SJCRH30 (cell line): ENCODE measurements at regions not wholly inside any gene's neighbourhood (a gene's known extent, or its start where the extent isn't known, plus 50 kb on each side); places are given as distances from the start of the nearest gene placed in this dataset.

Experiments used
- DNase-seq, 2 experiments: peaks; one replicate each; pipeline ENCODE4 v3.0.0-alpha.2; 2015 to 2020
- H3K27ac ChIP-seq: fragments of 250-450 bp; sonication (Bioruptor Pico); 2 replicates; pipeline ENCODE4 v1.5.1; 2020; ENCODE audit warnings: mild to moderate bottlenecking, moderate library complexity
- H3K27me3 ChIP-seq: fragments of 250-450 bp; sonication (Bioruptor Pico); 2 replicates; pipeline ENCODE4 v1.5.1; 2020; ENCODE audit warnings: mild to moderate bottlenecking, moderate library complexity
- H3K36me3 ChIP-seq: fragments of 250-450 bp; sonication (Bioruptor Pico); 2 replicates; pipeline ENCODE4 v1.5.1; 2020; ENCODE audit warnings: mild to moderate bottlenecking, moderate library complexity
- H3K4me1 ChIP-seq: fragments of 250-450 bp; sonication (Bioruptor Pico); 2 replicates; pipeline ENCODE4 v1.5.1; 2020; ENCODE audit warnings: mild to moderate bottlenecking, moderate library complexity
- H3K4me3 ChIP-seq: fragments of 250-450 bp; sonication (Bioruptor Pico); 2 replicates; pipeline ENCODE4 v1.5.1; 2020; ENCODE audit warnings: mild to moderate bottlenecking, moderate library complexity
- H3K9me3 ChIP-seq: fragments of 250-450 bp; sonication (Bioruptor Pico); replicated peaks from 2 replicates; pipeline ENCODE4 v1.5.1; 2020; ENCODE audit warnings: mild to moderate bottlenecking, moderate library complexity

- Histone ChIP-seq H3K9me3 (no peaks in the 10 kb centered on the region; the same call in 1 of the 2 replicates), H3K27ac (no peak overlapping the region), H3K36me3 (no peaks in the 10 kb centered on the region), H3K4me1 (0 out of 2 replicates have a peak, but pooled peaks cover 6% of the 10 kb centered on the region), H3K4me3 (no peak overlapping the region), H3K27me3 (no peaks in the 10 kb centered on the region)
- DNase-seq, result no peak
Observed at GRCh38 chr1:96334236-96334557, 387.4 kb upstream of the PTBP2 start.

GRCh38 chr1:96338622-96339021 is 383.0 kb upstream of the PTBP2 start:
- Histone ChIP-seq H3K27ac (no peak overlapping the region), H3K4me3 (no peak overlapping the region), H3K36me3 (no peaks in the 10 kb centered on the region), H3K9me3 (no peaks in the 10 kb centered on the region; the same call in 1 of the 2 replicates), H3K27me3 (no peaks in the 10 kb centered on the region), H3K4me1 (0 out of 2 replicates have a peak, but pooled peaks cover 6% of the 10 kb centered on the region)
- DNase-seq, result no peak

GRCh38 chr1:96340686-96341085 is 380.9 kb upstream of the PTBP2 start:
- no peaks in the 10 kb centered on the region for H3K27me3 ChIP-seq
- H3K4me1 ChIP-seq, result 0 out of 2 replicates have a peak, but pooled peaks cover 6% of the 10 kb centered on the region
- no peak overlapping the region for H3K27ac ChIP-seq
- no peak overlapping the region for H3K4me3 ChIP-seq
- DNase-seq, result no peak
- no peaks in the 10 kb centered on the region for H3K36me3 ChIP-seq
- H3K9me3 ChIP-seq, result no peaks in the 10 kb centered on the region; the same call in 1 of the 2 replicates

GRCh38 chr1:96346719-96347118 is 374.9 kb upstream of the PTBP2 start:
- Histone ChIP-seq H3K27me3 (no peaks in the 10 kb centered on the region; the same call in 1 of the 2 replicates), H3K4me3 (no peak overlapping the region), H3K4me1 (no peaks in the 10 kb centered on the region), H3K27ac (no peak overlapping the region), H3K9me3 (no peaks in the 10 kb centered on the region), H3K36me3 (no peaks in the 10 kb centered on the region)
- no peak for DNase-seq

- Histone ChIP-seq H3K9me3 (no peaks in the 10 kb centered on the region), H3K4me3 (no peak overlapping the region), H3K27ac (no peak overlapping the region), H3K36me3 (no peaks in the 10 kb centered on the region), H3K27me3 (no peaks in the 10 kb centered on the region; the same call in 1 of the 2 replicates), H3K4me1 (no peaks in the 10 kb centered on the region)
- DNase-seq, result no peak
Observed at GRCh38 chr1:96349896-96350295, 371.7 kb upstream of the PTBP2 start.

GRCh38 chr1:96352733-96353132 is 368.9 kb upstream of the PTBP2 start:
- Histone ChIP-seq H3K36me3 (no peaks in the 10 kb centered on the region), H3K27me3 (no peaks in the 10 kb centered on the region; the same call in 1 of the 2 replicates), H3K27ac (no peak overlapping the region), H3K4me1 (no peaks in the 10 kb centered on the region), H3K9me3 (no peaks in the 10 kb centered on the region), H3K4me3 (no peak overlapping the region)
- no peak for DNase-seq

GRCh38 chr1:96355521-96355920 is 366.1 kb upstream of the PTBP2 start:
- Histone ChIP-seq H3K27me3 (no peaks in the 10 kb centered on the region), H3K9me3 (no peaks in the 10 kb centered on the region; the same call in 1 of the 2 replicates), H3K4me3 (no peak overlapping the region), H3K4me1 (no peaks in the 10 kb centered on the region; the same call in 1 of the 2 replicates), H3K36me3 (no peaks in the 10 kb centered on the region), H3K27ac (no peak overlapping the region)
- no peak for DNase-seq

- no peak for DNase-seq
- no peaks in the 10 kb centered on the region for H3K27me3 ChIP-seq
- H3K27ac ChIP-seq, result no peak overlapping the region
- no peak overlapping the region for H3K4me3 ChIP-seq
- no peaks in the 10 kb centered on the region for H3K36me3 ChIP-seq
- H3K4me1 ChIP-seq, result peaks cover 4% of the 10 kb centered on the region; the same call in 1 of the 2 replicates
- H3K9me3 ChIP-seq, result no peaks in the 10 kb centered on the region; the same call in 1 of the 2 replicates
Observed at GRCh38 chr1:96355961-96356360, 365.6 kb upstream of the PTBP2 start.

GRCh38 chr1:96357141-96357765 is 364.3 kb upstream of the PTBP2 start:
- H3K27me3 ChIP-seq, result no peaks in the 10 kb centered on the region
- H3K27ac ChIP-seq, result no peak overlapping the region
- no peak overlapping the region for H3K4me3 ChIP-seq
- H3K36me3 ChIP-seq, result no peaks in the 10 kb centered on the region
- no peak for DNase-seq
- peaks cover 17% of the 10 kb centered on the region for H3K4me1 ChIP-seq
- H3K9me3 ChIP-seq, result no peaks in the 10 kb centered on the region; the same call in 1 of the 2 replicates

- peaks cover 23% of the 10 kb centered on the region for H3K4me1 ChIP-seq
- no peak overlapping the region for H3K27ac ChIP-seq
- H3K27me3 ChIP-seq, result no peaks in the 10 kb centered on the region
- H3K9me3 ChIP-seq, result no peaks in the 10 kb centered on the region; the same call in 1 of the 2 replicates
- no peaks in the 10 kb centered on the region for H3K36me3 ChIP-seq
- no peak overlapping the region for H3K4me3 ChIP-seq
- no peak for DNase-seq
Observed at GRCh38 chr1:96358057-96358456, 363.5 kb upstream of the PTBP2 start.

GRCh38 chr1:96360036-96360795 is 361.4 kb upstream of the PTBP2 start:
- Histone ChIP-seq H3K9me3 (no peaks in the 10 kb centered on the region; the same call in 1 of the 2 replicates), H3K27ac (no peak overlapping the region), H3K4me1 (peaks cover 27% of the 10 kb centered on the region), H3K36me3 (no peaks in the 10 kb centered on the region), H3K4me3 (no peak overlapping the region), H3K27me3 (no peaks in the 10 kb centered on the region)
- DNase-seq, result no peak

- Histone ChIP-seq H3K4me1 (peaks cover 27% of the 10 kb centered on the region), H3K9me3 (no peaks in the 10 kb centered on the region; the same call in 1 of the 2 replicates), H3K36me3 (no peaks in the 10 kb centered on the region), H3K27me3 (no peaks in the 10 kb centered on the region), H3K27ac (peak overlapping the region; percentile 41), H3K4me3 (no peak overlapping the region)
- DNase-seq, result peak; percentile 22 to 52
Observed at GRCh38 chr1:96361271-96361856, 360.2 kb upstream of the PTBP2 start.

- H3K9me3 ChIP-seq, result no peaks in the 10 kb centered on the region; the same call in 1 of the 2 replicates
- DNase-seq, result no peak
- peak overlapping the region; percentile 41 for H3K27ac ChIP-seq
- peaks cover 27% of the 10 kb centered on the region for H3K4me1 ChIP-seq
- no peak overlapping the region for H3K4me3 ChIP-seq
- H3K36me3 ChIP-seq, result no peaks in the 10 kb centered on the region
- H3K27me3 ChIP-seq, result no peaks in the 10 kb centered on the region
Observed at GRCh38 chr1:96361961-96362360, 359.6 kb upstream of the PTBP2 start.

GRCh38 chr1:96362623-96363022 is 359.0 kb upstream of the PTBP2 start:
- H3K36me3 ChIP-seq, result no peaks in the 10 kb centered on the region
- DNase-seq, result peak; percentile 19 to 66
- peaks cover 27% of the 10 kb centered on the region for H3K4me1 ChIP-seq
- no peaks in the 10 kb centered on the region; the same call in 1 of the 2 replicates for H3K9me3 ChIP-seq
- H3K4me3 ChIP-seq, result no peak overlapping the region
- H3K27me3 ChIP-seq, result no peaks in the 10 kb centered on the region
- H3K27ac ChIP-seq, result no peak overlapping the region

GRCh38 chr1:96363826-96364225 is 357.8 kb upstream of the PTBP2 start:
- no peaks in the 10 kb centered on the region; the same call in 1 of the 2 replicates for H3K9me3 ChIP-seq
- no peaks in the 10 kb centered on the region for H3K36me3 ChIP-seq
- no peak overlapping the region for H3K27ac ChIP-seq
- peaks cover 27% of the 10 kb centered on the region for H3K4me1 ChIP-seq
- no peak for DNase-seq
- no peaks in the 10 kb centered on the region for H3K27me3 ChIP-seq
- no peak overlapping the region for H3K4me3 ChIP-seq
